A673 (cell line): ENCODE measurements at regions not wholly inside any gene's neighbourhood (a gene's known extent, or its start where the extent isn't known, plus 50 kb on each side); places are given as distances from the start of the nearest gene placed in this dataset.

Experiments
- BruUV-seq: library from RNA; stranded (reverse); fragments of 400-500 nt; replicated peaks from 2 replicates; lab custom pipeline; 2021; lab: Mats Ljungman, UMichigan
- CTCF ChIA-PET: fragments of 300-600 bp; sonication (Branson Sonifier 250); formaldehyde crosslinking; loops from one replicate; lab custom pipeline; 2022; ENCODE audit warnings: antibody characterized with exemption; lab: Charles Lee
- POLR2A ChIA-PET: fragments of 300-600 bp; sonication (Branson Sonifier 250); formaldehyde crosslinking; loops from one replicate; lab custom pipeline; 2022; ENCODE audit warnings: antibody characterized with exemption; ENCODE audit not compliant: low non-redundant PET; lab: Charles Lee
- DNase-seq: peaks from one replicate; pipeline ENCODE4 v3.0.0-alpha.2; 2015; ENCODE audit warnings: low spot score
- H3K27ac ChIP-seq: fragments of 200-600 bp; sonication (generic); 2 replicates; pipeline ENCODE4 v1.5.1; 2016; ENCODE audit warnings: mixed run types, low read depth, mild to moderate bottlenecking, mixed read lengths, antibody characterized with exemption, low read length; ENCODE audit not compliant: poor library complexity, severe bottlenecking
- H3K27me3 ChIP-seq: fragments of 200-600 bp; sonication (generic); replicated peaks from 2 replicates; pipeline ENCODE4 v1.6.1; 2017; ENCODE audit warnings: mixed run types, low read depth, mild to moderate bottlenecking, mixed read lengths, antibody characterized with exemption, low read length; ENCODE audit not compliant: insufficient read depth, poor library complexity
- H3K36me3 ChIP-seq: fragments of 200-600 bp; sonication (generic); 2 replicates; pipeline ENCODE4 v1.6.1; 2016; ENCODE audit warnings: mixed run types, mild to moderate bottlenecking, mixed read lengths, antibody characterized with exemption, low read length; ENCODE audit not compliant: insufficient read depth, poor library complexity, severe bottlenecking
- H3K4me1 ChIP-seq: fragments of 200-600 bp; sonication (generic); 2 replicates; pipeline ENCODE4 v1.6.1; 2017; ENCODE audit warnings: mixed run types, mild to moderate bottlenecking, mixed read lengths, antibody characterized with exemption, low read length; ENCODE audit not compliant: insufficient read depth, poor library complexity, severe bottlenecking
- H3K4me3 ChIP-seq: fragments of 200-600 bp; sonication (generic); 2 replicates; pipeline ENCODE4 v1.5.1; 2016; ENCODE audit warnings: low read depth, mixed run types, mild to moderate bottlenecking, mixed read lengths, low read length; ENCODE audit not compliant: poor library complexity, severe bottlenecking
- H3K9me3 ChIP-seq: fragments of 200-600 bp; sonication (generic); 2 replicates; pipeline ENCODE4 v1.6.1; 2016; ENCODE audit warnings: mixed run types, low read depth, mild to moderate bottlenecking, mixed read lengths, antibody characterized with exemption, low read length; ENCODE audit not compliant: poor library complexity, severe bottlenecking
- EZH2 ChIP-seq: fragments of 200-600 bp; sonication (generic); IDR thresholded peaks from 2 replicates; pipeline ENCODE4 v1.6.1; 2017; ENCODE audit warnings: borderline replicate concordance, low read depth, mild to moderate bottlenecking, mixed read lengths, antibody characterized with exemption, low read length; ENCODE audit not compliant: poor library complexity, severe bottlenecking
- intact Hi-C: fragments of 100-400 bp; cut with micrococcal nuclease; formaldehyde crosslinking; loops from one replicate; pipeline ENCODE4 v1.10.0; 2022; ENCODE audit not compliant: unreplicated experiment
- TF ChIP-seq, protein P1 (sequence below): fragments of 300-800, 200-600 bp; sonication (generic); conservative IDR thresholded peaks from 2 replicates; pipeline ENCODE4 v1.5.1; 2017; ENCODE audit warnings: low read depth, mild to moderate bottlenecking, antibody characterized with exemption, low read length, moderate library complexity, mixed read lengths

- Histone ChIP-seq H3K27me3 (peaks cover 4% of the 10 kb centered on the region), H3K4me3 (no peak overlapping the region), H3K27ac (no peak overlapping the region), H3K9me3 (no peaks in the 10 kb centered on the region), H3K36me3 (no peaks in the 10 kb centered on the region), H3K4me1 (no peaks in the 10 kb centered on the region)
- intact Hi-C loops = no loop called here
- no TSS peak for BruUV-seq
- TF ChIP-seq EZH2 = no peak
- TF ChIP-seq, protein P1, sequence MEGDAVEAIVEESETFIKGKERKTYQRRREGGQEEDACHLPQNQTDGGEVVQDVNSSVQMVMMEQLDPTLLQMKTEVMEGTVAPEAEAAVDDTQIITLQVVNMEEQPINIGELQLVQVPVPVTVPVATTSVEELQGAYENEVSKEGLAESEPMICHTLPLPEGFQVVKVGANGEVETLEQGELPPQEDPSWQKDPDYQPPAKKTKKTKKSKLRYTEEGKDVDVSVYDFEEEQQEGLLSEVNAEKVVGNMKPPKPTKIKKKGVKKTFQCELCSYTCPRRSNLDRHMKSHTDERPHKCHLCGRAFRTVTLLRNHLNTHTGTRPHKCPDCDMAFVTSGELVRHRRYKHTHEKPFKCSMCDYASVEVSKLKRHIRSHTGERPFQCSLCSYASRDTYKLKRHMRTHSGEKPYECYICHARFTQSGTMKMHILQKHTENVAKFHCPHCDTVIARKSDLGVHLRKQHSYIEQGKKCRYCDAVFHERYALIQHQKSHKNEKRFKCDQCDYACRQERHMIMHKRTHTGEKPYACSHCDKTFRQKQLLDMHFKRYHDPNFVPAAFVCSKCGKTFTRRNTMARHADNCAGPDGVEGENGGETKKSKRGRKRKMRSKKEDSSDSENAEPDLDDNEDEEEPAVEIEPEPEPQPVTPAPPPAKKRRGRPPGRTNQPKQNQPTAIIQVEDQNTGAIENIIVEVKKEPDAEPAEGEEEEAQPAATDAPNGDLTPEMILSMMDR = no peak
- CTCF ChIA-PET = no interaction called here
- POLR2A ChIA-PET = no interaction called here
- DNase-seq = no peak
Measured at GRCh38 chr2:14023558-14023957, 609.0 kb upstream of the LRATD1 start.

- POLR2A ChIA-PET = no interaction called here
- DNase-seq = no peak
- no peak overlapping the region for H3K27ac ChIP-seq
- TF ChIP-seq, protein P1 = no peak
- no peak for TF ChIP-seq EZH2
- H3K4me1 ChIP-seq = no peaks in the 10 kb centered on the region
- no TSS peak for BruUV-seq
- CTCF ChIA-PET = no interaction called here
- intact Hi-C loops = no loop called here
- H3K9me3 ChIP-seq = no peaks in the 10 kb centered on the region
- no peak overlapping the region for H3K4me3 ChIP-seq
- H3K36me3 ChIP-seq = no peaks in the 10 kb centered on the region
- H3K27me3 ChIP-seq = peaks cover 15% of the 10 kb centered on the region
Measured at GRCh38 chr2:14039134-14039533, 593.4 kb upstream of the LRATD1 start.

DNA sequence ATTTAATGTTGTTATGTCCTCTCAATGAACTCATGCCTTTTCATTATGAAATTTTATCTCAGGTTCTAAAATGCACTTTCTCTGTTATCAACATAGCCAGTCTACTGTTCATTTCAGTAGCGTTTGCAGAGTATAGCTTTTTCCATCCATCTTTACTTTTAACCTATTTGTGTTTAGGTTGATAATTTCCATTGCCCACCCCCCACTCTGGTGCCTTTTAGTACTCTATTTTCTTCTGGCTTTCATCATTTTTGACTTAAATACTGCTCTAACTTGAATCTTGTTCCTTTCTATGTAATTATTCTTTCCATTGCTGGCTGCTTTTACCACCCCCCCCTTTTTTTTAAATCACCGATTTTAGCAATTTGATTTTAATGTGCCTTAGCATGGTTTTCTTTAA is 585.0 kb upstream of the LRATD1 start:
- no TSS peak for BruUV-seq

More for the DNA sequence above, 585.0 kb upstream of the LRATD1 start:
- TF ChIP-seq, protein P1 = no peak
- no peak for TF ChIP-seq EZH2
- H3K27me3 ChIP-seq = no peaks in the 10 kb centered on the region
- no peak overlapping the region for H3K4me3 ChIP-seq
- no peaks in the 10 kb centered on the region for H3K36me3 ChIP-seq
- no peak for DNase-seq
- no peaks in the 10 kb centered on the region for H3K4me1 ChIP-seq
- CTCF ChIA-PET = no interaction called here
- intact Hi-C loops = no loop called here
- H3K27ac ChIP-seq = no peak overlapping the region
- POLR2A ChIA-PET = no interaction called here
- H3K9me3 ChIP-seq = no peaks in the 10 kb centered on the region
